DMS53 treated with DMSO at 0.1 percent for 48 hours (cell line): ENCODE measurements at regions not wholly inside any gene's neighbourhood (a gene's known extent, or its start where the extent isn't known, plus 50 kb on each side); places are given as distances from the start of the nearest gene placed in this dataset.
"Not testable (repeated sequence)": the region's sequence is repeated elsewhere in the genome, so short reads cannot be mapped to it uniquely, and the experiment has no call there.

Experiments used
- DNase-seq: peaks from one replicate; lab custom pipeline; 2025; ENCODE audit not compliant: unreplicated experiment; lab: John Stamatoyannopoulos, UW

GRCh38 chr12:73460212-73460611 is 1077.4 kb upstream of the ATXN7L3B start:
- DNase-seq, result no peak

GRCh38 chr12:73465106-73465505 is 1072.5 kb upstream of the ATXN7L3B start:
- DNase-seq, result no peak

GRCh38 chr12:73486256-73486655 is 1051.4 kb upstream of the ATXN7L3B start:
- DNase-seq, result no peak

- no peak for DNase-seq
Measured at GRCh38 chr12:73506611-73507010, 1031.0 kb upstream of the ATXN7L3B start.

GRCh38 chr12:73514672-73515071 is 1023.0 kb upstream of the ATXN7L3B start:
- DNase-seq, result no peak

GRCh38 chr12:73517859-73518258 is 1019.8 kb upstream of the ATXN7L3B start:
- DNase-seq, result no peak

- DNase-seq, result no peak
Measured at GRCh38 chr12:73529231-73529630, 1008.4 kb upstream of the ATXN7L3B start.

- DNase-seq, result no peak
Measured at GRCh38 chr12:73529954-73530353, 1007.7 kb upstream of the ATXN7L3B start.

- DNase-seq, result no peak
Measured at GRCh38 chr12:73531752-73532151, 1005.9 kb upstream of the ATXN7L3B start.

- peak; percentile 4 for DNase-seq
Measured at GRCh38 chr12:73547421-73547820, 990.2 kb upstream of the ATXN7L3B start.

GRCh38 chr12:73585136-73585535 is 952.5 kb upstream of the ATXN7L3B start:
- no peak for DNase-seq

- peak; percentile 57 for DNase-seq
Measured at GRCh38 chr12:73589220-73589619, 948.4 kb upstream of the ATXN7L3B start.

- DNase-seq, result no peak
Measured at GRCh38 chr12:73598626-73599025, 939.0 kb upstream of the ATXN7L3B start.

- DNase-seq, result no peak
Measured at GRCh38 chr12:73599268-73599667, 938.4 kb upstream of the ATXN7L3B start.

GRCh38 chr12:73605925-73606324 is 931.7 kb upstream of the ATXN7L3B start:
- DNase-seq, result not testable (repeated sequence)

GRCh38 chr12:73612551-73612950 is 925.1 kb upstream of the ATXN7L3B start:
- DNase-seq, result peak; percentile 31

- DNase-seq, result no peak
Measured at GRCh38 chr12:73623421-73623820, 914.2 kb upstream of the ATXN7L3B start.

GRCh38 chr12:73625226-73625625 is 912.4 kb upstream of the ATXN7L3B start:
- no peak for DNase-seq

- DNase-seq, result no peak
Measured at GRCh38 chr12:73629171-73629570, 908.5 kb upstream of the ATXN7L3B start.

GRCh38 chr12:73629893-73630831 is 907.5 kb upstream of the ATXN7L3B start:
- DNase-seq, result no peak

GRCh38 chr12:73632191-73632590 is 905.4 kb upstream of the ATXN7L3B start:
- no peak for DNase-seq

GRCh38 chr12:73632661-73633060 is 905.0 kb upstream of the ATXN7L3B start:
- DNase-seq, result no peak

GRCh38 chr12:73639397-73639796 is 898.2 kb upstream of the ATXN7L3B start:
- DNase-seq, result not testable (repeated sequence)
